GM18909 (cell line): ENCODE measurements at regions not wholly inside any gene's neighbourhood (a gene's known extent, or its start where the extent isn't known, plus 50 kb on each side); places are given as distances from the start of the nearest gene placed in this dataset.

Experiments
- ATAC-seq: cut with Tn5 transposase; IDR thresholded peaks from one replicate; pipeline ENCODE4 v1.9.1; 2021; ENCODE audit warnings: mild to moderate bottlenecking; ENCODE audit not compliant: unreplicated experiment, poor library complexity

- ATAC-seq, result no peak
Observed at GRCh38 chr15:53312707-53313106, 446.8 kb downstream of the WDR72 start.

- ATAC-seq, result no peak
Observed at GRCh38 chr15:53310709-53311108, 448.8 kb downstream of the WDR72 start.

- ATAC-seq, result no peak
Observed at GRCh38 chr15:53307952-53308624, 451.4 kb downstream of the WDR72 start.

- ATAC-seq, result no peak
Observed at GRCh38 chr15:53305554-53305953, 453.9 kb downstream of the WDR72 start.

- no peak for ATAC-seq
Observed at GRCh38 chr15:53305101-53305500, 454.4 kb downstream of the WDR72 start.

- no peak for ATAC-seq
Observed at GRCh38 chr15:53297828-53298227, 461.6 kb downstream of the WDR72 start.

- ATAC-seq, result no peak
Observed at GRCh38 chr15:53296603-53297002, 462.9 kb downstream of the WDR72 start.

GRCh38 chr15:53295574-53295973 lies 463.9 kb downstream of the WDR72 start:
- no peak for ATAC-seq

- no peak for ATAC-seq
Observed at GRCh38 chr15:53288542-53288941, 470.9 kb downstream of the WDR72 start.

- ATAC-seq, result no peak
Observed at GRCh38 chr15:53274630-53275029, 484.5 kb upstream of the ONECUT1 start.

- no peak for ATAC-seq
Observed at GRCh38 chr15:53272116-53272515, 482.0 kb upstream of the ONECUT1 start.

- ATAC-seq, result no peak
Observed at GRCh38 chr15:53266176-53266575, 476.0 kb upstream of the ONECUT1 start.

GRCh38 chr15:53260647-53261046 lies 470.5 kb upstream of the ONECUT1 start:
- ATAC-seq, result no peak

GRCh38 chr15:53256457-53256856 lies 466.3 kb upstream of the ONECUT1 start:
- ATAC-seq, result no peak

- ATAC-seq, result no peak
Observed at GRCh38 chr15:53256043-53256442, 465.9 kb upstream of the ONECUT1 start.

- ATAC-seq, result no peak
Observed at GRCh38 chr15:53251996-53252395, 461.9 kb upstream of the ONECUT1 start.

- ATAC-seq, result no peak
Observed at GRCh38 chr15:53251523-53251922, 461.4 kb upstream of the ONECUT1 start.

- no peak for ATAC-seq
Observed at GRCh38 chr15:53247041-53247708, 457.0 kb upstream of the ONECUT1 start.

- no peak for ATAC-seq
Observed at GRCh38 chr15:53246404-53246803, 456.3 kb upstream of the ONECUT1 start.

GRCh38 chr15:53233801-53234200 lies 443.7 kb upstream of the ONECUT1 start:
- ATAC-seq, result no peak

- ATAC-seq, result no peak
Observed at GRCh38 chr15:53230473-53230872, 440.3 kb upstream of the ONECUT1 start.

- no peak for ATAC-seq
Observed at GRCh38 chr15:53226559-53226958, 436.4 kb upstream of the ONECUT1 start.
